Sigmoid colon (tissue), 4 donors: ENCODE measurements at regions not wholly inside any gene's neighbourhood (a gene's known extent, or its start where the extent isn't known, plus 50 kb on each side); places are given as distances from the start of the nearest gene placed in this dataset.

Experiments
- CTCF ChIP-seq, 4 experiments: fragments of 450-650 bp in 3 of 4; fragments of 200-600 bp in 1 of 4; IDR thresholded peaks; one replicate each; pipeline ENCODE4 v1.5.1; 2016 to 2019; ENCODE audit warnings: antibody characterized with exemption in 4 of 4, mild to moderate bottlenecking in 3 of 4, moderate library complexity in 2 of 4
- EP300 ChIP-seq, 4 donors: sonication (generic); formaldehyde crosslinking; IDR thresholded peaks; one replicate each; pipeline ENCODE4 v1.6.1; 2017; ENCODE audit warnings: antibody characterized with exemption in 4 of 4
- POLR2A ChIP-seq, 2 donors: fragments of 450-650 bp; IDR thresholded peaks; one replicate each; pipeline ENCODE4 v1.6.1; 2016; ENCODE audit warnings: antibody characterized with exemption in 2 of 2, mild to moderate bottlenecking in 2 of 2, moderate library complexity in 2 of 2
- POLR2AphosphoS5 ChIP-seq, 4 donors: sonication (generic); formaldehyde crosslinking; IDR thresholded peaks; one replicate each; pipeline ENCODE4 v1.6.1; 2017; ENCODE audit warnings: antibody characterized with exemption in 4 of 4

DNA sequence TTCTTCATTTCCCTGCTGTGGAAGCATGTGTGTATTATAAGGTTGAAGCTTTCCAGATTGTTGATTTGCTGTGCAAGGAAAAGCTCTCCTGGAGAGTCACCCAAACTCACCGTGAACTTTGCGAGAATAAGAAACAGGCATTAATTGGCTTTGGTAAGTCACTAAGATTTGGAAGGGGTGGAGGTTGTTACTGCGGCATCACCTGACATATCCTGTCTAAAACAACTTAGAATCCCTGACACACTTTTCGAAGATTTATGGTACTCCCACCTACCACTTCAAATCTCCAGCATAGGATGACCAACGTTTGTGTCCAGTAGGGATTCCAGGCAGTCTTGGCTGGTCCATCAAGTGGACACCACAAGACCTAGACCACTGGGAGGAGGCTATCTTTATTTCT is 518.3 kb downstream of the MN1 start:
- TF ChIP-seq CTCF (IDR thresholded peaks at IDR 0.05) = no peak
- no peak for TF ChIP-seq POLR2A (IDR thresholded peaks at IDR 0.05)
- no peak for TF ChIP-seq POLR2AphosphoS5 (IDR thresholded peaks at IDR 0.05)
- TF ChIP-seq EP300 (IDR thresholded peaks at IDR 0.05) = no peak
